Loucy (cell line): ENCODE measurements at regions not wholly inside any gene's neighbourhood (a gene's known extent, or its start where the extent isn't known, plus 50 kb on each side); places are given as distances from the start of the nearest gene placed in this dataset.

Source experiments
- H2AFZ ChIP-seq: fragments of 200-600 bp; sonication (generic); 2 replicates; pipeline ENCODE4 v1.6.0; 2016; ENCODE audit warnings: antibody characterized with exemption, mild to moderate bottlenecking, low read length, moderate library complexity
- H3F3A ChIP-seq: fragments of 200-600 bp; 2 replicates; pipeline ENCODE4 v1.6.0; 2016; ENCODE audit warnings: antibody characterized with exemption, low read depth, mild to moderate bottlenecking
- H3K27me3 ChIP-seq: fragments of 200-600 bp; sonication (generic); 2 replicates; pipeline ENCODE4 v1.6.1; 2014; ENCODE audit warnings: low read length, mild to moderate bottlenecking; ENCODE audit not compliant: insufficient read depth, poor library complexity, severe bottlenecking
- H3K36me3 ChIP-seq: fragments of 200-600 bp; sonication (generic); 2 replicates; pipeline ENCODE4 v1.6.1; 2016; ENCODE audit warnings: low read length; ENCODE audit not compliant: insufficient read depth
- H3K4me1 ChIP-seq: fragments of 200-600 bp; sonication (generic); 2 replicates; pipeline ENCODE4 v1.5.1; 2014; ENCODE audit warnings: low read length, mild to moderate bottlenecking; ENCODE audit not compliant: insufficient read depth, poor library complexity, severe bottlenecking
- H3K4me2 ChIP-seq: fragments of 200-600 bp; sonication (generic); 2 replicates; pipeline ENCODE4 v1.6.0; 2014; ENCODE audit warnings: antibody characterized with exemption, low read length, low read depth, mild to moderate bottlenecking; ENCODE audit not compliant: poor library complexity, severe bottlenecking
- H3K4me3 ChIP-seq: fragments of 200-600 bp; sonication (generic); 2 replicates; pipeline ENCODE4 v1.5.1; 2014; ENCODE audit warnings: low read length, mild to moderate bottlenecking, mixed read lengths; ENCODE audit not compliant: poor library complexity, severe bottlenecking
- H3K79me2 ChIP-seq: fragments of 200-600 bp; sonication (generic); 2 replicates; pipeline ENCODE4 v1.6.1; 2014; ENCODE audit warnings: low read length; ENCODE audit not compliant: insufficient read depth
- H3K9ac ChIP-seq: fragments of 200-600 bp; sonication (generic); 2 replicates; pipeline ENCODE4 v1.6.0; 2014; ENCODE audit warnings: mild to moderate bottlenecking, low read depth, low read length, moderate library complexity; ENCODE audit not compliant: poor library complexity, severe bottlenecking
- H3K9me2 ChIP-seq: fragments of 200-600 bp; sonication (generic); replicated peaks from 2 replicates; pipeline ENCODE4 v1.6.1; 2016; ENCODE audit warnings: low read depth, low read length, mixed read lengths
- H3K9me3 ChIP-seq: fragments of 200-600 bp; sonication (generic); 2 replicates; pipeline ENCODE4 v1.6.1; 2014; ENCODE audit warnings: mild to moderate bottlenecking, antibody characterized with exemption, low read length, low read depth; ENCODE audit not compliant: insufficient read depth
- H4K20me1 ChIP-seq: fragments of 200-600 bp; sonication (generic); 2 replicates; pipeline ENCODE4 v1.6.0; 2014; ENCODE audit warnings: antibody characterized with exemption, low read length, mild to moderate bottlenecking; ENCODE audit not compliant: insufficient read depth, poor library complexity, severe bottlenecking
- EZH2phosphoT487 ChIP-seq: fragments of 200-600 bp; IDR thresholded peaks from 2 replicates; pipeline ENCODE4 v1.6.1; 2018; ENCODE audit warnings: antibody characterized with exemption, mild to moderate bottlenecking, moderate library complexity, borderline replicate concordance
- TF ChIP-seq, protein P1 (sequence below): fragments of 200-600 bp; sonication (generic); conservative IDR thresholded peaks from 2 replicates; pipeline ENCODE4 v1.5.1; 2014; ENCODE audit warnings: mild to moderate bottlenecking, antibody characterized with exemption, low read length

DNA sequence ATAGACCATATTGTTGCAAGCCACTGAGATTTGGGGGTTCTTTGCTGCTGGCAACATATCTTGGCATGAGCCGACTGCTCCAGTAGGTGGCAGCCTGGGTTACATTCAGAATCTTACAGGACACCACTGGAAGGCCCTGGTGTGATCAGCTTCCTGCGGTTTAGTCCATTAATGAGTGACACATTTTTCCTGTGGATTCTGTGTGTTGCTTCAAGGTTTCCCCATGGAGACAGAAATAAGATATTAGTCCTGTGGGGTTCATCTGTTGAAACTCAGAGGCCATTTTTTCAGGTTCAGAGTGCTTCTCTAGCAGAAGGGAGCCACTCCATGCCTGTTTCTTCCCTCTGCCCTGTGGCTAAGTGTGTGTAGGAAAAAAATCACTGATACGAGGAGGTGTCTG is 116.2 kb downstream of the MFSD1 start:
- H4K20me1 ChIP-seq: no peaks in the 10 kb centered on the region
- no peaks in the 10 kb centered on the region for H3K36me3 ChIP-seq
- no peaks in the 10 kb centered on the region for H3F3A ChIP-seq
- no peak overlapping the region for H3K4me2 ChIP-seq
- no peaks in the 10 kb centered on the region for H3K9me3 ChIP-seq
- H3K9ac ChIP-seq: no peak overlapping the region
- H3K9me2 ChIP-seq: no peaks in the 10 kb centered on the region
- no peak overlapping the region for H2AFZ ChIP-seq
- H3K27me3 ChIP-seq: no peaks in the 10 kb centered on the region
- no peaks in the 10 kb centered on the region for H3K4me1 ChIP-seq
- TF ChIP-seq, protein P1, sequence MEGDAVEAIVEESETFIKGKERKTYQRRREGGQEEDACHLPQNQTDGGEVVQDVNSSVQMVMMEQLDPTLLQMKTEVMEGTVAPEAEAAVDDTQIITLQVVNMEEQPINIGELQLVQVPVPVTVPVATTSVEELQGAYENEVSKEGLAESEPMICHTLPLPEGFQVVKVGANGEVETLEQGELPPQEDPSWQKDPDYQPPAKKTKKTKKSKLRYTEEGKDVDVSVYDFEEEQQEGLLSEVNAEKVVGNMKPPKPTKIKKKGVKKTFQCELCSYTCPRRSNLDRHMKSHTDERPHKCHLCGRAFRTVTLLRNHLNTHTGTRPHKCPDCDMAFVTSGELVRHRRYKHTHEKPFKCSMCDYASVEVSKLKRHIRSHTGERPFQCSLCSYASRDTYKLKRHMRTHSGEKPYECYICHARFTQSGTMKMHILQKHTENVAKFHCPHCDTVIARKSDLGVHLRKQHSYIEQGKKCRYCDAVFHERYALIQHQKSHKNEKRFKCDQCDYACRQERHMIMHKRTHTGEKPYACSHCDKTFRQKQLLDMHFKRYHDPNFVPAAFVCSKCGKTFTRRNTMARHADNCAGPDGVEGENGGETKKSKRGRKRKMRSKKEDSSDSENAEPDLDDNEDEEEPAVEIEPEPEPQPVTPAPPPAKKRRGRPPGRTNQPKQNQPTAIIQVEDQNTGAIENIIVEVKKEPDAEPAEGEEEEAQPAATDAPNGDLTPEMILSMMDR: peak; percentile 86
- no peak for TF ChIP-seq EZH2phosphoT487
- H3K79me2 ChIP-seq: no peaks in the 10 kb centered on the region
- H3K4me3 ChIP-seq: no peak overlapping the region

- Histone ChIP-seq H3K4me2 (no peak overlapping the region), H3K4me1 (no peaks in the 10 kb centered on the region), H3K79me2 (no peaks in the 10 kb centered on the region), H2AFZ (no peak overlapping the region), H3K27me3 (no peaks in the 10 kb centered on the region), H3K9ac (no peak overlapping the region), H3K4me3 (no peak overlapping the region), H4K20me1 (no peaks in the 10 kb centered on the region), H3K9me3 (no peaks in the 10 kb centered on the region), H3K36me3 (no peaks in the 10 kb centered on the region), H3F3A (no peaks in the 10 kb centered on the region), H3K9me2 (no peaks in the 10 kb centered on the region)
- TF ChIP-seq, protein P1: no peak
- no peak for TF ChIP-seq EZH2phosphoT487
Observed at GRCh38 chr3:158918451-158918850, 116.6 kb downstream of the MFSD1 start.

- no peak overlapping the region for H3K4me3 ChIP-seq
- no peaks in the 10 kb centered on the region for H3K9me3 ChIP-seq
- no peaks in the 10 kb centered on the region for H3K36me3 ChIP-seq
- H3K9me2 ChIP-seq: no peaks in the 10 kb centered on the region
- no peak overlapping the region for H2AFZ ChIP-seq
- no peaks in the 10 kb centered on the region for H4K20me1 ChIP-seq
- H3K4me2 ChIP-seq: no peak overlapping the region
- H3F3A ChIP-seq: no peaks in the 10 kb centered on the region
- no peaks in the 10 kb centered on the region for H3K79me2 ChIP-seq
- no peak for TF ChIP-seq EZH2phosphoT487
- TF ChIP-seq, protein P1: no peak
- no peak overlapping the region for H3K9ac ChIP-seq
- H3K4me1 ChIP-seq: no peaks in the 10 kb centered on the region
- H3K27me3 ChIP-seq: no peaks in the 10 kb centered on the region
Observed at GRCh38 chr3:158920371-158920770, 118.5 kb downstream of the MFSD1 start.
